NCI-H1694 treated with DMSO at 0.1 percent for 48 hours (cell line): ENCODE measurements at regions not wholly inside any gene's neighbourhood (a gene's known extent, or its start where the extent isn't known, plus 50 kb on each side); places are given as distances from the start of the nearest gene placed in this dataset.
"Not testable (repeated sequence)": the region's sequence is repeated elsewhere in the genome, so short reads cannot be mapped to it uniquely, and the experiment has no call there.

Experiments used
- DNase-seq: peaks from one replicate; lab custom pipeline; 2025; lab: John Stamatoyannopoulos, UW

- DNase-seq = no peak
These were observed 1695.8 kb upstream of the PIK3C3 start for GRCh38 chr18:40259115-40259835.

GRCh38 chr18:40258311-40258710 lies 1696.7 kb upstream of the PIK3C3 start:
- DNase-seq = no peak

- no peak for DNase-seq
These were observed 1704.8 kb upstream of the PIK3C3 start for GRCh38 chr18:40250236-40250635.

- DNase-seq = no peak
These were observed 1705.5 kb upstream of the PIK3C3 start for GRCh38 chr18:40249390-40250080.

GRCh38 chr18:40245612-40246011 lies 1709.4 kb upstream of the PIK3C3 start:
- not testable (repeated sequence) for DNase-seq

GRCh38 chr18:40243607-40244006 lies 1711.4 kb upstream of the PIK3C3 start:
- DNase-seq = no peak

- no peak for DNase-seq
These were observed 1719.2 kb upstream of the PIK3C3 start for GRCh38 chr18:40235836-40236235.

- DNase-seq = no peak
These were observed 1719.7 kb upstream of the PIK3C3 start for GRCh38 chr18:40235323-40235722.

- no peak for DNase-seq
These were observed 1721.0 kb upstream of the PIK3C3 start for GRCh38 chr18:40233931-40234616.

- no peak for DNase-seq
These were observed 1732.3 kb upstream of the PIK3C3 start for GRCh38 chr18:40222776-40223175.

- no peak for DNase-seq
These were observed 1738.2 kb upstream of the PIK3C3 start for GRCh38 chr18:40216856-40217255.

GRCh38 chr18:40215979-40216378 lies 1739.1 kb upstream of the PIK3C3 start:
- DNase-seq = no peak

GRCh38 chr18:40210696-40211095 lies 1744.3 kb upstream of the PIK3C3 start:
- no peak for DNase-seq

- no peak for DNase-seq
These were observed 1746.1 kb upstream of the PIK3C3 start for GRCh38 chr18:40208958-40209357.

GRCh38 chr18:40197711-40198110 lies 1757.3 kb upstream of the PIK3C3 start:
- no peak for DNase-seq

GRCh38 chr18:40186677-40187076 lies 1768.4 kb upstream of the PIK3C3 start:
- DNase-seq = no peak

- no peak for DNase-seq
These were observed 1775.1 kb upstream of the PIK3C3 start for GRCh38 chr18:40179729-40180461.

GRCh38 chr18:40168026-40168425 lies 1787.0 kb upstream of the PIK3C3 start:
- DNase-seq = no peak

GRCh38 chr18:40163254-40163653 lies 1791.8 kb upstream of the PIK3C3 start:
- DNase-seq = no peak

GRCh38 chr18:40160361-40160760 lies 1794.7 kb upstream of the PIK3C3 start:
- DNase-seq = no peak

- peak; percentile 61 for DNase-seq
These were observed 1795.7 kb upstream of the PIK3C3 start for GRCh38 chr18:40159141-40160017.
